NCI-H2196 treated with DMSO at 0.1 percent for 48 hours (cell line): ENCODE measurements at regions not wholly inside any gene's neighbourhood (a gene's known extent, or its start where the extent isn't known, plus 50 kb on each side); places are given as distances from the start of the nearest gene placed in this dataset.
"Not testable (repeated sequence)": the region's sequence is repeated elsewhere in the genome, so short reads cannot be mapped to it uniquely, and the experiment has no call there.

Source experiments
- DNase-seq: peaks from one replicate; lab custom pipeline; 2025; ENCODE audit not compliant: unreplicated experiment; lab: John Stamatoyannopoulos, UW

GRCh38 chr11:129503646-129504045 is 128.0 kb downstream of the BARX2 start:
- no peak for DNase-seq

- no peak for DNase-seq
Observed at GRCh38 chr11:129505266-129505665, 129.6 kb downstream of the BARX2 start.

DNA sequence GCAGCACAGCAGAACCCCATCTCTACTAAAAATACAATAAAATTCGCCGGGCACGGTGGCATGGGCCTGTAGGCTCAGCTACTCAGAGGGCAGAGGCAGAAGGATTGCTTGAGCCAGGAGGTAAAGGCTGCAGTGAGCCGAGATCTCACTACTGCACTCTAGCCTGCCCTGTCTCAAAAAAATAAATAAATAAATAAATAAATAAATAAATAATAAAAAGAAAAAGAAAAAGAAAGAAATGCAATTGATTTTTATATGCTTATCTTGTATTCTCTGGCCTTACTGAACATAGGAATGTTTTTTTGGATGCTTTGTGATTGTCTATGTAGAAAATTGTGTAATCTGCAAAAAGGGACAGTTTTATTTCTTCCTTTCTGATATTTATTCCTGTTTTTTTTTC is 132.5 kb downstream of the BARX2 start:
- no peak for DNase-seq

GRCh38 chr11:129528296-129528695 is 152.6 kb downstream of the BARX2 start:
- no peak for DNase-seq

- no peak for DNase-seq
Observed at GRCh38 chr11:129530154-129530895, 154.7 kb downstream of the BARX2 start.

GRCh38 chr11:129533395-129533794 is 157.7 kb downstream of the BARX2 start:
- no peak for DNase-seq

DNA sequence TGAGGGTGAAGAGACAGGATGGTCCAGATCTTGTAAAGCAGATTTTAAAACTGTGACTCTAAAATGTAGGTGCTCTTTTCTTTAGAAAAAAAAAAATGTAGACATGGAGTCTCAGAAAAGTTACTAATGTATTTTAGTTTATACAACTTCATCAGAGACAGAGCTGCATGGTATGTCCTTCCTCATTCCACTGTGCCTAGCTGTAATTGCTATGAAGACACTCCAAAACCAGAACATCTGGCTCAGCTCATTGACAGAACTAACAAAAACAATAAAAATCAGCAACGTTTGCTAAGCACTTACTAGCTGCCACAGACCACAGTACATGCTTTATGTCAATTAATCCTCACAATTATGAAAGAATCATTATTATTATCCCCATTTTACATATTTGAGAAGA is 160.7 kb downstream of the BARX2 start:
- DNase-seq, result no peak

DNA sequence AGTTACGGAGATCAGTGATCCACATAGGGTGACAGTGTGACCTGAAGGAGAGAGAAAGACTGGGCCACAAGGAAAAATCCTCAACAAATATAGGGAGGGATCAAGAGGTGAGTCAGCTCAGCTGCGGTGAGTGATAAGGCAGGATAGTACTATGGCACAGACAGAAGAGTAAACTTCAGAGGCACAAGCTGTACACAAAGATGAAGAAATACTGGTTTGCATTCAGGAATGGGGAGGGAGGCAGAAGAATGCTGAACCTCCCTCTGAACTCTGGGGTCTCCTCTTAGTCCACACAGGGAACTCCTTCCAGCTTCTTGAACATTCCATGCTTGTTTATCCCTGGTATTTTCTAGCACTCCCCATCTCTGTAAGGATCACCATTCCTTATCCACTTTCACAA is 162.7 kb downstream of the BARX2 start:
- no peak for DNase-seq

GRCh38 chr11:129543515-129544290 is 168.1 kb downstream of the BARX2 start:
- DNase-seq, result no peak

DNA sequence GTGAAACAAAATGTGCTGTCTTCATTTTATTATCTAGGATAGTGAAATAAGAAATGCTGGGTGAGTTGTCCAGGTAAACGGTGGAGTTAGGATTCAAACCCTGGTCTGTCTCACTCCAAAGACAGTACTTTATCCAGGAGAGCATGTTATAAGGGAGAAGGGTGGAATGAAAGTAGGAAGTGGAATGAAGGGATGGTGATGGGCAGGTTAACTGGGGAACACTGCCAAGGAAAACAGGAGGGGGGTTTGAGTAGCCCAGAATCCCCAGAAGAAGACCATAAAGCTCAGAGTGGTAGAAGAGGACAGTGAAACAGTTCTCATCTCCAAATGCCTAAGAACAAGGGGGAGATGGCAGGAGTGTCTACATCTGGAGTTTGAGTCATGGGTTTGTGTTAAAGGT is 169.0 kb downstream of the BARX2 start:
- DNase-seq, result no peak

GRCh38 chr11:129546266-129546665 is 170.6 kb downstream of the BARX2 start:
- DNase-seq, result no peak

- DNase-seq, result no peak
Observed at GRCh38 chr11:129557421-129557820, 181.8 kb downstream of the BARX2 start.

GRCh38 chr11:129569007-129569406 is 193.4 kb downstream of the BARX2 start:
- DNase-seq, result no peak

GRCh38 chr11:129572667-129573066 is 197.0 kb downstream of the BARX2 start:
- not testable (repeated sequence) for DNase-seq

- no peak for DNase-seq
Observed at GRCh38 chr11:129573161-129573560, 197.5 kb downstream of the BARX2 start.

- no peak for DNase-seq
Observed at GRCh38 chr11:129574431-129574830, 198.8 kb downstream of the BARX2 start.

- no peak for DNase-seq
Observed at GRCh38 chr11:129576652-129577051, 201.0 kb downstream of the BARX2 start.

DNA sequence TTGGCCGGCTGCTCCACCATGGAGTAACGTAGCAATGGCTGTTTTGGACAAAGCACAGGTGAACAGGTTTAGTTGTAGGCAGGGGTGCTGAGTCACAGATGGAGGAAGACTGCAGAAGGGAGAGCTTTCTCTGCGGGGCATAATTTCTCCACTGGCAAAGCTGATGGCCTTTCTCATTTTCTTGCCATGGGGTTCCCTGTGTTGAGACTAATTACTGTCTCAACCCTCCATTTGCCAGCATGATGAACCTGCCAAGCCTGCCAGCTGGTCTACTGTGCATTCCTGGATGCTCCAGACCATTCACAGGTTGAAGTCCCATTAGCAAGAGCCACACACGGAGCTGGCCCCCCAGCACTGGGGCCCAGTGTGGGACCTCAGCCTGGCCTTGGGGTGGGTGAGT is 202.4 kb downstream of the BARX2 start:
- no peak for DNase-seq

GRCh38 chr11:129580278-129580677 is 204.6 kb downstream of the BARX2 start:
- DNase-seq, result no peak

DNA sequence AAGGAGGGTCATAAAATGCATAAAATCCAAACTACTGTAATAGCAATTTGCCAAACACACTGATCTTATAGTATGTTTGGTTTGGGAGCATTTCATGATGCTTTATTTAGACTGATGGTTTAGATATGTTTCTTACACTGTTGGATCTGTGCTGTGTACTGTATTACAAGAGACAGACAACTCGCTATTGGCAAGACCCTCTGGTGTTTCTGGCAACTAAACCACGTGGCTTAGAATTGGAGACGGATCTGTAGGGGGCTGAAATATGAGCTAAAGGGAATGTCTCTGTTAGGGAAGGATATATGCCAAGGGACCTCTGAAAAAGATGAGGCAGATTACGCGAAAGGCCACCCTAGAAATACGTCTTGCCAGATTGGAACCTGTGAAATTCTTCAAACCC is 208.7 kb downstream of the BARX2 start:
- DNase-seq, result no peak

DNA sequence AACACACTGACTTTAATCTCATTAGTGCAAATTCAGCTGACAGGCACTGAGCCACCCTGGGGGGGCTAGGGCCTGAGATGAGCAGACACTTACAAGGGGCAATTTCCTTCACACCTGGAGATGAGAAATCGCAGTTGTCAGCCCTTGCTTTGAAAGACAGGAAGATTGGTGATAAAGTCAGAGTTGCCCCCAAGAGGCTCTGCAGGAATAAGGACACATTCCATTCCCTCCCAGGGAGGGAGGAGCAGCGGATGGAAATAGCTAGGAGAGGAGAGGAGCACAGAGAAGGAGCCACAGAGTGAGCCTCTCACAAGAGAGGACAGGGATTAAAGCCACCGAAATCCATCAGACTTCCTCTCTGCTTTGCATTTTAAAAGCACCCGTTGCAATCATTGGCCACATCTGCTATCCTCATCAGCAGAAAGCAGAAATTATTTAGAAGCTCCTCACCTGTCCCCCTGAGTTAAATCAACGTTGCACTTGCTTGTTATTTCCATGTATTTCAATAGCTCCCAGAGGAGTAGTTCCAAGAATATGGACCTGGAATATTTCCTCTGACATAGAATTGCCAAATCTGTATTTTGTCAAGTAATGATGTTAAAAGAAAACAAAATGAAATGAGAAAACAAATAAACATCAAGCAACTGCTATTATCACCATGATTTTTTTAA is 213.7 kb downstream of the BARX2 start:
- DNase-seq, result no peak
